ENCODE measurements at regions not wholly inside any gene's neighbourhood (a gene's known extent, or its start where the extent isn't known, plus 50 kb on each side); places are given as distances from the start of the nearest gene placed in this dataset.

DNA sequence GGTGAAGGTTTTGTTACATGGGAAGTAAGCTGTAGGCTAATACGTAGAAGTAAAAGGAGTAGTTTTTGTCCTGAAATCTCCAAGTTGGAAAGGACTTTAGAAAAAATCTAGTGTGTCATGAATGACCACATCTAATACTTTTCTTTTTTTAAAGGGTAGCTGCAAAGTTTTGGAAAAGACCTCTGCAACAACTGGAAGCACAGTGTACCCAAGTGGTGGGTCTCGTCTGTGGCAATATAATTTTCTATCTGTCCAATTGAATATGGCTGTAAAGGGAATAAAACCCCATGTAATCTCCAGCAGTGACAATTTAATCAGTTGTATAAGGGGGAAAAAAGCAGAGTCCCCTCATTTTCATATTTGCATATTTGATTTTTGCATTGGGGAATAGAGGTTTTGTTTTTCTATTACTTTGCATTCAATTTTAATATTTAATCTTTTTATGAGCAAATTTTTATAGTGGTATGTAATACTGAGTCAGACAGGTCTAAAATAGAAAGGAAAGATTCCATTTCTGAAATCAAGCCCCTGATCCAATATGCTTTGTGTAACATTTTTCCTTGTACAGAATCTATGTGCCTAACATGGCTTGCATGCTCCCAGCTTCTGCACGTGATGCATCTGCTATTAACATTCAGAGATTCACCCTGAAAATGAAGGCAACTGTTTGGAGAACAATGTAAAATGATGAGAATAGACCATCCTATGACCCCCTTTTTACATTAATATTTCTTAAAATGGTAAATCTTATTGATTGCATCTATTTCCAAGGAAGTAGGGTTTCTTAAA is 531.4 kb downstream of the ZIC1 start:
- H3K36me3 ChIP-seq = no peaks in the 10 kb centered on the region
- H3K4me3 ChIP-seq = no peak overlapping the region
- DNase-seq (ENCODE audit: low spot score in 2 of 2) = no peak
- no peaks in the 10 kb centered on the region for H3K27me3 ChIP-seq
- TF ChIP-seq POLR2AphosphoS5 (IDR thresholded peaks at IDR 0.05) = no peak
- no peak for TF ChIP-seq POLR2A (IDR thresholded peaks at IDR 0.05)
- TF ChIP-seq, protein P1, sequence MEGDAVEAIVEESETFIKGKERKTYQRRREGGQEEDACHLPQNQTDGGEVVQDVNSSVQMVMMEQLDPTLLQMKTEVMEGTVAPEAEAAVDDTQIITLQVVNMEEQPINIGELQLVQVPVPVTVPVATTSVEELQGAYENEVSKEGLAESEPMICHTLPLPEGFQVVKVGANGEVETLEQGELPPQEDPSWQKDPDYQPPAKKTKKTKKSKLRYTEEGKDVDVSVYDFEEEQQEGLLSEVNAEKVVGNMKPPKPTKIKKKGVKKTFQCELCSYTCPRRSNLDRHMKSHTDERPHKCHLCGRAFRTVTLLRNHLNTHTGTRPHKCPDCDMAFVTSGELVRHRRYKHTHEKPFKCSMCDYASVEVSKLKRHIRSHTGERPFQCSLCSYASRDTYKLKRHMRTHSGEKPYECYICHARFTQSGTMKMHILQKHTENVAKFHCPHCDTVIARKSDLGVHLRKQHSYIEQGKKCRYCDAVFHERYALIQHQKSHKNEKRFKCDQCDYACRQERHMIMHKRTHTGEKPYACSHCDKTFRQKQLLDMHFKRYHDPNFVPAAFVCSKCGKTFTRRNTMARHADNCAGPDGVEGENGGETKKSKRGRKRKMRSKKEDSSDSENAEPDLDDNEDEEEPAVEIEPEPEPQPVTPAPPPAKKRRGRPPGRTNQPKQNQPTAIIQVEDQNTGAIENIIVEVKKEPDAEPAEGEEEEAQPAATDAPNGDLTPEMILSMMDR (IDR thresholded peaks at IDR 0.05) = no peak
- H3K9me3 ChIP-seq = no peaks in the 10 kb centered on the region
- no peaks in the 10 kb centered on the region for H3K4me1 ChIP-seq
- intact Hi-C loops (cut with DNase I; ENCODE audit: low total_unique reads) = no loop called here
- H3K27ac ChIP-seq = no peak overlapping the region

DNA sequence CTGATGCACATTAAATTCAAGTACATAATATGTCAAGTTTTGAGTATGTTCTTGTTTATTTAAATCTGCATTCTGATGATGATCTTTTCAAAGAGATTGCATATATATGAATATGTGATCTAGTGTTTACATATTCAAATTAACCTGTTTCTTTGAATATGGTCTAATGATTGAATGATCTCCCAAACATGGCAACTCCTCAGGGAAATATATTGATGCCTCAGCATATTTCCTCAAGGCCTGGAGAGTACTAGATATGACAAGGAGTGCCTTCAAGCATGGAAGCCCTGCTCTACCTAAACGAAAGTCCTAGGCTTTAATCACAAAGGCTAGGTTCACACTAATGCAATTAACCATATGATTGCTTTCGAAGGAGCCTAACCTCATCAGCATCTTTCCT is 532.8 kb downstream of the ZIC1 start:
- no peaks in the 10 kb centered on the region for H3K4me1 ChIP-seq
- intact Hi-C loops (cut with DNase I; ENCODE audit: low total_unique reads) = no loop called here
- no peaks in the 10 kb centered on the region for H3K27me3 ChIP-seq
- DNase-seq (ENCODE audit: low spot score in 2 of 2) = no peak
- no peak overlapping the region for H3K4me3 ChIP-seq
- no peaks in the 10 kb centered on the region for H3K9me3 ChIP-seq
- no peak overlapping the region for H3K27ac ChIP-seq
- TF ChIP-seq POLR2AphosphoS5 (IDR thresholded peaks at IDR 0.05) (no peak), POLR2A (IDR thresholded peaks at IDR 0.05) (no peak)
- TF ChIP-seq, protein P1 (IDR thresholded peaks at IDR 0.05) = no peak
- no peaks in the 10 kb centered on the region for H3K36me3 ChIP-seq

DNA sequence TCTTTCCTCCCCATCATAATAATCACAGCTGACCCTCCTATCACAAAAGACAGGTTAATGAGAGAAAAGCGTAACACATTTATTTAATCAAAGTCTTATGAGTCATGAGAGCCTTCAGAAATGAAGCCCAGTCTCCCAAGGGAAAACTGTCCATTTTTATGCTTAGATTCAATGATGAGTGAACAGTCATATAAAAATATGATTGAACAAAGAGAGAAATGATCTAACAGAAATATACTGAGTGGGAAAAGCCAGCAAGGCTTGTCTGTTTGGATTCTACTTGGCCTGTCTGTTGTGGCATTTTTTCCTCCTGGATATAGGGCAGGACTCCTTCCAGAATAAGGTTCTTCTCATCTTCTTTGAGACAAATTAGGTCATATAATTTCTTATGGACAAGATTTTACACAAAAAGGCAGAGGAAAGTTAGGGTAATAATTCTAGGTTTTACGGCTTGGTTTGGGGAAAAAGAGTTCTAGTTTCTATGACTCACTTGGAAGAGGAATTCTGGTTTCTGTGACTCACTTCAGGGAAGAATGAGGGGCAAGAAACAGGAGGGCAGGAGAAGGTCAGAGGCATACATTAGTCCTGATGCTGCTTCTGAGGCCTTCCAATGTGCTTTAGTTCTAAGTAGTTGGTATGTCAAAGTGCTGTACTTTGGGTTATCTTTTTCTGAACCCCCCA is 534.2 kb downstream of the ZIC1 start:
- TF ChIP-seq POLR2A (IDR thresholded peaks at IDR 0.05) (no peak), POLR2AphosphoS5 (IDR thresholded peaks at IDR 0.05) (no peak)
- TF ChIP-seq, protein P1 (IDR thresholded peaks at IDR 0.05) = no peak
- H3K4me3 ChIP-seq = no peak overlapping the region
- no peaks in the 10 kb centered on the region for H3K9me3 ChIP-seq
- DNase-seq (ENCODE audit: low spot score in 2 of 2) = no peak
- H3K4me1 ChIP-seq = no peaks in the 10 kb centered on the region
- no peaks in the 10 kb centered on the region for H3K36me3 ChIP-seq
- H3K27ac ChIP-seq = no peak overlapping the region
- intact Hi-C loops (cut with DNase I; ENCODE audit: low total_unique reads) = no loop called here
- no peaks in the 10 kb centered on the region for H3K27me3 ChIP-seq

DNA sequence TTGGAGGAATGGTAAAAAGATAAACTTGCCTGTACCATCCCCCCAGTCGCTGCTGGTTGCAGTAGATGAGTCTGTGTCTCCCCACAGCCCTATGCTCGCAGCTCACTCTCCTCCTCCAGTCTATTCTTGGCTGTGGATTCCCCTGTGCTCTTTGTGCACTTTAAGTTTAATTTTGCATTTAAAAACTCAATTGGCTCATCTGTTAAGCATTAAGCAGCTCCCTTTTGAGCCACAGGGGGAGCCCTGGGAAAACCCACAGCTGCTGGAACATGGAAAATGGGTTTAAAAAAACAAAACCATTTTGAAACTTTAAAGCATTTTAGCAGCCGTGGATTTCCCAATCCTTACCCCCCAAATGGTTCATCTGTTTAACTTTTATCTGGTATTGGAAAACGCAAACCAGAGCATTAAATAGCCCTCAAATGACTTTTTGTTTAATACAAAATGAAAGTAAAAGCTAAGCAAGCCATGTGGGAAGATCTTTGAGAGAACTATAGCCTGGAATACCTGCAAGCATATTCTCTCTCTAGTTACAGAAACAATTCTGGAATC is 536.9 kb downstream of the ZIC1 start:
- peak overlapping the region; percentile 24 to 46 (median 31) for H3K4me3 ChIP-seq
- H3K36me3 ChIP-seq = no peaks in the 10 kb centered on the region
- no peaks in the 10 kb centered on the region for H3K27me3 ChIP-seq
- peak overlapping the region in 1 of 2 donors; percentile 5 for H3K27ac ChIP-seq
- DNase-seq (ENCODE audit: low spot score in 2 of 2) = no peak
- intact Hi-C loops (cut with DNase I; ENCODE audit: low total_unique reads) = no loop called here
- no peaks in the 10 kb centered on the region for H3K9me3 ChIP-seq
- TF ChIP-seq, protein P1 (IDR thresholded peaks at IDR 0.05) = peak in 1 of 3 donors; percentile 45
- TF ChIP-seq POLR2AphosphoS5 (IDR thresholded peaks at IDR 0.05) (no peak), POLR2A (IDR thresholded peaks at IDR 0.05) (no peak)
- no peaks in the 10 kb centered on the region for H3K4me1 ChIP-seq

DNA sequence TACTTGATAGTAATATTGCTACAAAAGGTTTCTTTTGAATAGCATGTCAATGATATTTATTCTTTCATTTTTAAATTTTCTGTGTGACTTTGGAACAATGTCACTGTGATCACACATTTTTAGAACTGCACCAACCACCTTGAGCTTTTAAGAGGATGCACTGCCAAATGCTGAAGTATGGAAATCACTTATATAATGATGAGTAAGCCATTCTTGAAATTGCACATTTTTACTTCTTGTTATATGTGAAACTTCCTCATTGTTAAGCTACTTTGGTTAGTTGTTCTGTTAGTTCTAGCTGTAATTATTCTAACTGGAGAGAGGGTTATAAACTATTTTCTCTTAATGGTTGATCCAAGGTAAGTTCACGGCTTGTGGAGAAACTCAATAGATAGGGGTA is 547.5 kb downstream of the ZIC1 start:
- intact Hi-C loops (cut with DNase I; ENCODE audit: low total_unique reads) = no loop called here
- Histone ChIP-seq H3K27me3 (no peaks in the 10 kb centered on the region), H3K27ac (no peak overlapping the region), H3K4me3 (no peak overlapping the region), H3K9me3 (no peaks in the 10 kb centered on the region), H3K4me1 (no peaks in the 10 kb centered on the region), H3K36me3 (no peaks in the 10 kb centered on the region)
- TF ChIP-seq POLR2A (IDR thresholded peaks at IDR 0.05) (no peak), POLR2AphosphoS5 (IDR thresholded peaks at IDR 0.05) (no peak)
- TF ChIP-seq, protein P1 (IDR thresholded peaks at IDR 0.05) = no peak
- no peak for DNase-seq (ENCODE audit: low spot score in 2 of 2)

Data from breast epithelium (tissue), 4 donors.